HG03159 (cell line): ENCODE measurements at regions not wholly inside any gene's neighbourhood (a gene's known extent, or its start where the extent isn't known, plus 50 kb on each side); places are given as distances from the start of the nearest gene placed in this dataset.
"Not testable (repeated sequence)": the region's sequence is repeated elsewhere in the genome, so short reads cannot be mapped to it uniquely, and the experiment has no call there.

Experiments
- ATAC-seq: cut with Tn5 transposase; IDR thresholded peaks from one replicate; pipeline ENCODE4 v1.9.1; 2021; ENCODE audit warnings: mild to moderate bottlenecking, moderate library complexity; ENCODE audit not compliant: unreplicated experiment

DNA sequence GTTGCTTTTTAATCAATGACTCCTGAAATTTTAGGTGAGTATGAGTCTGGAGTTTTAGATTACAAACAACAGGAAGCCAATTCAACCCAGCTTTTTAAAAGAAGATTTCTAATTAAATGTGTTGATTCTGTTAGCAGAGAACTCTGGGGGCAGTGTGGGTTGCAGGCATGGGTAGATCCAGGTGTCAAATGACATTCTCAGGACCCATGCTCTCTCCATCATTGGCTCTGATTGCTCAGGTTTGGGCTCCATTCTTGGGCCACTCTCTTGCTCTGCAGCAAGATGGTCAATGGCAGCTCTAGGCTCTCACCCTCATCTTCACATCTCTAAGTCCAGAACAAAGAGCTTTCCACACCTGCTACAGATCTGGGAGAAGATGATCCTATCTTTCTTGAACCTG, 463.7 kb downstream of the PREX1 start:
- no peak for ATAC-seq

DNA sequence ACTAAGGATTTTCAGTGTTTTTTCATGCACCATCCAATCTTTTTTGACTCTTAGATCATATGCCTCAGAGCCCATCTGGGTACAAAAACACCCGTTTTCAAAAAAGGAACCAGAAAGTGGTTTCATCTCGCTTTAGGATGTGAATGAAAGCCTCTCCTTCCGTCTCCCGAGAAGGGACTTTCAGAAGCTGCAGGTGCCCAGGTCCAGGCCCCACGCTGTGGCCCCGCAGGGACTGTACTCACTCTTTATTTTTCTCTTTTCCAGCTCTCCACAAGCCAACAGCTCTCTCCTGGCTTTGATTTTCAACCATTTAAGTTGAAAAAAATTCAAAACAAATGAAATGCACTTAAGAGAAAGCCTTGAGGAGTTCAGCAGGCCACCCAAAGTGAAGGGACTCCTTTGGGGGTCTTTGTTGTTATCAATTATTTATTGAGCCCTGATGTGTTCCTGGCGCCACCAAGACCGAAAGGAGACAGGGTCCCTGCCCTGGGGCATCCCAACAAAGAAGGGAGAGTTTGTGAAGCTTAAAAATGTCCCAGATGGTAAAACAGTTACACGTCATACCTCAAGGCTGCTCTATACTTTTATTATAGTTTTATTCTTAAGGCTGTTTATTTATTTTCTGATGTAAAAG, 467.3 kb downstream of the PREX1 start:
- ATAC-seq = peak; percentile 51

DNA sequence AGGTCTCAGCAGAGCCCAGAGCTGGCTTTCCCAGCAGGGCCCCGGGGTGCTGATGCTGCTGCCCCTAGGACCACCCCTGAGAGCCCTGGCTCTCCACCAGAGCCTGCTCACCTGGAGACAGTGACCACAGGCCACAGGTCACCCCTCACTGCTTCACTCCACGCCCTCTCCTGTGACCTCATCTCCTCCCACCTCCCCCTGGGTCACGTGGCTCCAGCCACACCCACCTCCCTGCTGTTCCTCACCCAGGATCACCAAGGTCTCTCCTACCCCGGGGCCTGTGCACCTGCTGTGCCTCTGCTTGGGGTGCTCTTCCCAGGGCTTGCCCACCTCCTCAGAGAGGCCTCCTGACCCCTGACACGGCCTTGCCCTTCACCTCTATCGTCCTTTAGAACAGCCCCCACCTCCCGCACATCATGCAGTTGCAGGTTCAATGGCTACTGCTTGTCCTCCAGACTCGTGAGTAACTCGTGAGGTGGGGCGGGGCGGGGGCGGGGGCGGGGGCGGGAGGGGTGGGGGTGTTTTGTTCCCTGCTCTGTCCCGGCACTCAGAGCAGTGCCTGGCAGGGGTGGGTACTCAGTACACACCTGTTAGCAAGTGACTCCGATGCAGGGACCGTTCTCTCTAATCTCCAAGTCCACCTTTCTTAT, 468.0 kb downstream of the PREX1 start:
- peak; percentile 66 for ATAC-seq

DNA sequence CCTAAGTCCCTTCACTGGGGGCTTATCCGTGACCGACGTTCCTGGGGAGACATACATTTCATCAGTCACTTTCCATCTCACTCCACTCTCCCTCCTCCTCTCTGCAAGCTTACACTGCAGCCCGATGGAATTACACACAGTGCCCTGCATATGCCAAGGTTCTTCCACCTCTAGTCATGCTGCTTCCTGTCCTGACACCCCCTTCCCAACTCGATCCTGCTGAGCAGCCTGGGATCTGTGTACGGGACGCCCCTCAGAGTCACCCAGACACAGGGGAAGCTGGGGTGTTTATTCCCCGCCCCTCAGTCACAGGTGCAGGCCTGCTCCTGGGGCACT, 468.8 kb downstream of the PREX1 start:
- not testable (repeated sequence) for ATAC-seq

DNA sequence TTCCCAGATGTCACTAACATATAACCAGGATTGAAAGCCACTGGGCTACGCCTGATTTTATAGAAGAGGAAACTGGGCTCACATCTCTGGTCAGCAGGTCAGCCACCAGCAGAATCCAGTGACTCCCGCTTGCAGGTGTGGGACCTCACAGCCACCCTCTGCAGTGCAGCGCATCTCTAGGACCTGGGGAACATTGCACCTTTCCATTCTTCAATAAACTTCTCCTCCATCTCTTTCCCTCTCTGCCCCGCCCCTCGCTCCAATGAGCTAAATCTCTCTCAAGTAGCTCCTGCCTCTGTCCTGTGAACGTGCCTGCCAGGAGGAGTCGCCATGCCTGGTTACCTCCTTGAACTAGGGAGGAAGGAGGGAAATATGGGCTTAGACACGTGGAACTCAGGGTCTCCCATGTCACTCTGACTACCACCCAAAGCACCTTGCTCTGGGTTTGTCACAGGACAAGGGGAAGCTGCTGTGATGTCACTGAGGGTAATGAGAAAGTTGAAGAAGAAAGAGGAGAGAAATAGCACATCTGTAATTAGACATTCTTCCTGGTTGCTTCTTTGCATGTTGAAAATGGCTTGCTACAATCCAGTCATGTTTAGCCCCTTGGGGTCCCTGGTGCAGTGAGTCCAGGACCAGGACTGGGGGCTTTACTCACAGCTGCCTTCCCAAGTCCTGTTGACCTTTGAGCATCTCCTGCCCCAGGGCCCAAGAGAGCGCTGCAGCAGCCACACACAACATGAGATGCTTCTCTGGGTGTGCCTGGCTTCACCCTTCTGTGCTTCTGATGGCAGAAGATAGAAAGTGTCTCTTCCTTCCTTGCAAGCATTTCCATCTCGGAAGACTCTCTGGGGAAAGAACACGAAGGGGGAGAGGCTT, 469.4 kb downstream of the PREX1 start:
- no peak for ATAC-seq

DNA sequence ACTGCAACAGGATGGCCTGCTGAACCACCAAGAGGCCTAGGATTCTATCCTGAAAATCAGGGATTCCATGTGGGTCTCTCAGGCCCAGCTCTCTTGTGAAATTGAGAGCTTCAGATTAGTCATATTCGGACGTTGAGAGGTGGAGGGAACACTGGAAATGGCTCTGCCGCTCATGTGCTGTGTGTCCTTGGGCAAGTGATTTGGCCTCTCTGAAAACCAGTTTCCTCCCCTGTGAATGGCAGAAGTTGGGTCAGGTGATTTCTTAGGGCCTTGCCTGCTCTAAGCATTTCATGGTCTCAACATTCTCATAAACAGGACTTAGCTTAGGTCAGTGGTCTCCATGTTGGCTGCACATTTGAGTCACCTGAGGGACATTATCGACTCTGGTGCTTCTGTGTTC, 470.1 kb downstream of the PREX1 start:
- no peak for ATAC-seq

DNA sequence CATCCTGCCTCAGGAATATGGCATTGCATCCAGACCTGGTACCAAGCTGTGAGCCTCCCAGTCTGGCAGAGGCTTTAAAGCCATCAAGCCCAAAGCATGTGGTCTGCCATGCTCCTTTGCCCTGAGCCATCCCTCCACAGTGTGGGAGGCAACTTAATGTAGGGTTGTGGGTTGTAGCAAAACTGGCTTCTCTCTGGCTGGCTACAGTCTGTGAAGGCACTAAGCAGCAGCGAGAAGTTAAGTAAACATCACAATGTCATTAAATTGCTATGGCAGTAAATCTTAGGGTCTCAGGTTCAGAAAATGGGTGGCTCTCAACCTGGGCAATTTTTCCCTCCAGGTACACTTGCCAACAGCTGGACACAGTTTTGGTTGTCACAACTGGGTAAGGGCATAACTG, 472.9 kb downstream of the PREX1 start:
- ATAC-seq = no peak

DNA sequence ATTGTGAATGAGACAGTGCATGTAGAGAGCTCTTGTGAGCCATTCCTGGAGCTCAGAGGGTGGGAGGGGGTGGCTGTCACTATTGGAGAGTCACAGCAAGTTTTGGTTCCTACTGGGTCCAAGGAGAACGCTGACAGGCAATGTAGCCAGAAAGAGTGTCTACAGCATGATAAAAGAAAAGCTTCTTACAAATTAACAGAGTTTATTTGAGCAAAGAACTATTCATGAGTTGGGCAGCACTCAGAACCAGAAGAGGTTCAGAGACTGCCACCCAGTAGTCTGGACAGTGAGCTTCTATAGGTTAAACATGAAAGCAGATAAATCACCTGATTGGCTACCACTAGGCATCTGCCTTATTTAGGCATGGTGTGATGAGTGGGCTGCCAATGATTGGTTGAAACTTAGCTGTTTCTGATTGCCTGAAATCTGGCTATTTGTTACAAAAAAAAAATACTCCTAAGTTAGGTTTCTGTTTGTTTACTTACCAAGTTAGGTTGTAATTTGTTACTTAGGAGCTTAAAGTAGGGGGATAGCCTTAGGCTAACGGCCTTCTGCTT, 473.4 kb downstream of the PREX1 start:
- ATAC-seq = no peak

DNA sequence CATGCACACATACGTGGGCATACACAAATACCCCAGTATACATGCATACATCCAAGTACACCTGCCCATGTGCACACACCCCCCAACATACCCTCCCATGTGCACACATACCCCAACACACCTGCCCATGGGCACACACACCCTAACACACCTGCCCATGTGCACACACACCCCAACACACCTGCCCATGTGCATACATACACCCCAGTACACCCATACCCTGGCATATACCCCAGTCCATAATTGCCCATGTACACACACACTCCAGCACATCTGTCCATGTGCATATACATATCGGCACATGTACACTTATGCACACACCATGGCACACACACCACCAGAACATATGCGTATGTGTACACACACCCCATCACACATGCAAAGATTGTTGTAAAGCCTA, 475.2 kb downstream of the PREX1 start:
- no peak for ATAC-seq

DNA sequence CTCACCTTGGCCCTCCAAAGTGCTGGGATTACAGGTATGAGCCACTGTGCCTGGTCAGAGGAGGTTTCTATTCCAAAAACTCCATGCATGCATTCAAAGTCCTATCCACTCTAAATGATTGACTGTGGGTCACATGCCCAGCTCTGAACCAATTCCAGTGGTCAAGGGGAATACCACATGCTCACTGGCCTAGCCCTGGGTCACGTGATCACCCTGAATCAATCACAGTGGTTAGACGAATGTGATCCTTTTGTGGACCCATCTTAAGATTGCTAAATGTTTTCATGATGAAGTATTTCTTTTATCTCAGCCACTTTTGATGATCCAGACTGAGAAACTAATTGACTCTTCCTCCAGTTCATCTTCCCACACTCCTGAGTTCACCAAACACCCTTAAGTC, 475.8 kb downstream of the PREX1 start:
- no peak for ATAC-seq

DNA sequence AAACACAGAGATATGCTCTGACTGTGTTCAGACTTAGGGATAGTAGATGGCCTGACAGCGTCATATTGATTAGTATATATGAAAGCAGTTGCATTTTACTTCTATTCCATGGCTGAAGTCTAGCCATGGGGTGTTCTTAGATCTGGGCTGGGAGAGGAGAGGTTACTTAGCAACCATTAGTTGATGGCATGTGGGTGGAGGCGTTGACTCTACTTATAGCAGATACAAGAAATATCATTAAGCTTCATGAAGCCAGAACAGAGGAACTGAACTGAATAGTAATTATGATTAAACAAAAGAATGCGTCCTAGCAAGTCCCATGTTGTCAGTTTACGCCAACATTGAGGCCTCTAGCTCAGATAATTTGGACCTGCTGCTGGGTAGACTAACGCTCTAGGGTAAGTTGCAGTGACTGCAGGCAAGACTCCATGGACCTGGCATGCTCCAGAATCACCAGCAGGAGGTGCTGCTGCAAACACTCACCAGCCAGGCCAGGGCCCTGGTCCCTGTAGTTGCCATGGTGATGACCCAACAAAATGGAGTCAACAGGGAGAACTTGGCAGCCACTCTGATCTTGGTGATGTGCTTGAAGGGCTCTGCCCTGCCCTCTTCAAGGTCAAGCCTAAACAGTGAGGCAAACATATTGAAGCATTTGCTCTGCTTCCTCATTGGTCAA, 477.3 kb downstream of the PREX1 start:
- ATAC-seq = no peak

DNA sequence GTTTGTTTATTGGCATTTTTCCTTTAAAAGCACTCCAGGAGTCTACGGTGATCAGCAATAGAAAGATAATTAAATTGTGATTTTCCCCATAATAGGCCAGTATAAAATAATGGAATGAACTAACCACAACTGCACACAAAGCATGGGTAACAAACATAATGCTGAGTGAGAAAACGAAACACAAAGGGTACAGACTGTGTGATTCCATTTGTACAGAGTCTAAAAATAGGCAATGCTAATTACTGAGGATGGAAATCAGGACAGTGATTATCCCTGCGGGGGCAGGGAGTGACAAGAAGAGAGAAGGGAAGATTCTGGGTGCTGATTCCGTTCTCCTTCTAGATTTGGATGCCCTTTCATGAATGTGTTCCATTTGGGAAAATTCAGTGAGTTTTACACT, 478.1 kb downstream of the PREX1 start:
- no peak for ATAC-seq

DNA sequence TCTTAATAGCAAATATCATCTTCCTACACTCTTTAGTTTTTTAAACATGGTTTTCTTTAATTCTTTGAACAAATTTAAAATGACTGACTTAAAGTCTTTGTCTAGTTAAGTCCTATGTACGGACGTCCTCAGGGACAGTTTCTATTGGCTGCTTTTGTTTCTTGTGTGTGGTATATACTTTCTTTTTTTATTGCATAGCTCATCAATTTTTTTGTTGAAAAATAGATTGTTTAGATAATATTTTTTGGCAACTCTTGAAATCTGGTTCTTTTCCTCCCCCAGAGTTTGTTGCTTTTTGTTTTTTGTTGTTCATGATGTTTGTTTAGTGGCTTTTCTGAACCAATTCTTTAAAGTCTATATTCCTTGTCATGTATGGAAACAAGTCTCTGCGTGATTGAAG, 479.8 kb downstream of the PREX1 start:
- ATAC-seq = no peak

DNA sequence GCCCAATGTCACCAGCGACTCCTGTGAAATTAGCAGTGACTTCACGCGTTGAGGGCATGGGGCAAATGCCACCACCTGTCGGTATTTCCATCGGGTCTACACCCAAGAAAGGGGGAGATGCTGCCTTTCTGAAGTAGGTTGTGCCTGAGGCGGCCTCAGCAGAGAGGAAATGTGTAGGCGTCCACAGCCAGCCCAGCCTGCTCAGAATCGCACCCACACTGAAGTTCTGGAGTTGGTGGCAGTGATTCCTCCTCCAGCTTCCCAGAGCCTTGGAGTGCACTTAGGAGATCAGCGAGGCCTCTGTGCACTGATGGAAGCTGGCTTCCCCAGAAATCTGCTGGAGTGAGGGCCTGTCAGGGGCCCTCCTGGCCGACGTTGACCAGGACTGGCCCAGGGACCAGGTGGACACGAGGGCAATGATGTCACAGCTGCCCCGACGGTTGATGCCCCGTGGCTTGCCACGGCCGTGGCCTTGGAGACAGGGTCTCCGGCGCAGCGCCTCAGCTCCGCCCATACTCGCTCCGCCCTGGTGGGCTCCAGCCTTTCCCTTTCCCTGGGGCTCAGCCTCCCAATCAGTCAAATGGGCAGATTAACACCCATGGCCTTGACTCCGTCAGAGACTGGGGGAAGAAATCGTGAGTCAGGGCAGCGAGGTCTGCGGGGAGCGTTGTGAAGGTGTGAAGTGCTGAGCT, 484.8 kb downstream of the PREX1 start:
- no peak for ATAC-seq

DNA sequence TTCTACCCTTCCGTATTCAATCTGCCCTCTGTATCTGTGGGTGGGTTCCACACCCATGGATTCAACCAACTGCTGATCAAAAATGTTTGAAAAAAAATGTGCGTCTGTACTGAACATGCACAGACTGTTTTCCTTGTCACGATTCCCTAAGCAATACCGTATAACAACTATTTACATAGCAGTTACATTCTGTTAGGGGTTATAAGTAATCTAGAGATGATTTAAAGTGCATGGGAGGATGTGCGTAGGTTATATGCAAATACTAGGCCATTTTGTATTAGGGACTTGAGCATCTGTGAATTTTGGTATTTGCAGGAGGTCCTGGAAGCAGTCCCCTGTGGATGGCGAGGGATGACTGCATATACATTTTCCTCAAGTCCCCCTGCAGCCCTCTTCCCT, 486.9 kb downstream of the PREX1 start:
- ATAC-seq = no peak

DNA sequence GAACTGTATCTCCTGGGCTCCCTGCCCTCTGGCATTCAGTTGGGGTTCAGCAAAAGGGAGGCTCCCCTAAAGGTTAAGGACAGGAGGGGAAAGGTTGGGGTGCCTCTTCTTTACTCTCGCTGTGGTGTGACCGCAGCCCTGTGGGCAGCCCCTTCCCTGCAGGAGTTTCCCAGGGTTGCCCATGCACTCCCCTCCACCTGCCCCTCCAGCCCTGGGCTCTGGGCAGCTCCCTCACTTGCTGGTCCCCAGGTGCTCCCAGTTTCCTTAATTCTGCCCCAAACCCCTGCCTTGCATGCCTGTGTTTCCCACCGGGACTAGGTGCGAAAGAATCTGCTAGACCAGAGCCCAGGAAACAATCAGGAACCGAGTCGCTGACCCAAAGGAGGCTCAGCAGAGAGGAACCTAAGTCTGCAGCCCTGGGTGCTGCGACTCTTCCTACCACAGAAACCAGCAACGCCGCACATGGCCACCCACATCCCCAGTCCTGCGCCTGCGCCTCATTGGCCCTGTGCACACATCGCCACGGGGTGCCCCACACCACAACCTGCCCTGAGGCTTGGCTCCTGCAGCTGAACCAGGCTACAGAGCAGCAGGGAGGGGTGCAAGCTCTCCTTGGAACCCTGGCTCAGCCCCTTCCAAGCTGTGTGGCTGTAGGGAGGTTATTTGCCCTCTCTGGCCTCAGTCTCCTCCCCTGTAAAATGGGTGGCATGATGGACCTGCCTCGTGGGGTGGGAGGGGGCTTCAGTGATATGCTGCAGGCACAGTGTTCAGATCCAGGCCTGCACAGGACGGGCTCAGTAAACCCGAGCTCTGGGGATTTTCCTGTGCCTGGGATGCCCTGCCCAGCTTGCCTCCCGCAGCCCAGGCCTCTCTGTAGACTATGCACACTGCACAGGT, 487.6 kb downstream of the PREX1 start:
- ATAC-seq = no peak

DNA sequence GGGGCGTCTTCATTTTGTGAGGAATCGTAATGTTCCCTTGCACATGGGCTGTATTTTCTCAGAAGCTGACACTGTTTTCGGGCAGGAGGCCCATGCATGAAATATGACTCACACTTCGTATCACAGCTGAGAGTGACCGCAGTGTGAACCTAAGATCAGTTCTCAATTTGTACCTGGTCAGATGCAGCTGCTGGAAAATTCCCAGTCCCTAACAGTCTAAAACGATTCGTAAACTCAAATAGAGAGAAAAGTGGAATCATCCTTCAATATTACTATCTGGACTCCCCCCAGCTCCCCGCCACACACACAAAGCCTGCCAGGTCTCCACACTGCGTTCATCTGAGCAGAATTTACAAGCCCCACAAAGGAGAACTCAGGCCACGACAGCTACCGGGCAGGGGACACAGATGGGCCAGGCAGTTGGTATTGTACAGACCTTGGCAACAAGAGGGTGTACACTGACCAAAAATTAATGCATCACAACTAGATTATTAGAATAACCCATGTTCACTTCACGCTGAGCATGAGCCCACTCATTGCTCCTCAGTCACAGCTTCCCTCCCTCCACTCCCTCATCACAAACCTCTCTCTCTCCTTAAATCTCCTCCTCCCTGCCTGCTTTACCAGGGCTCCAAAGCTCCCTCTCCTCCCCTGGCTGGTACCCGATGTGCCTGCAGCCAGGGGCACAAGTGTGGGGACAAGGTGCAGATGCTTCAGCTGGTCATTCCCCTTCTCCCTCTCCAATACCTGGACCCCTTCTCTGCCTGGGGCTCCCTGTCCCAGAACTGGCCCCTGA, 488.4 kb downstream of the PREX1 start:
- ATAC-seq = no peak

DNA sequence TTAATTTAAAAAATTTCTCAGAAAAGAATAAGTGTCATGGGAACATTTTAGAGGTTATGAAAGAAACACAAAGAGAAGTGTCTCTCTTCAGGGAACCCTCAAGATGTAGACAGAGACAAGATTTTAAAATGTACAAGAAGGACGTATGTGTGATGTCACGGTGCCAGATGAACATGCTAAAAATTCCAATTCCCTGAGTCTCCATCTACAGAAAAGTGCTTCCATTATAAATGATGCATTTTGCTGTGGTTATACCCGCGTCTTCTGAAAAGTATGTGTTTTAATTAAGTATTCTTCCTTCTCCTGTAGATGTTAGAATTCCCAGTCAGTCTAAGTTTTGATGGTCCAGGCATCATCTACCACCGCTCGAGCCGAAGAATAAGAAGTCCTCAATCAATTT, 489.1 kb downstream of the PREX1 start:
- ATAC-seq = no peak

DNA sequence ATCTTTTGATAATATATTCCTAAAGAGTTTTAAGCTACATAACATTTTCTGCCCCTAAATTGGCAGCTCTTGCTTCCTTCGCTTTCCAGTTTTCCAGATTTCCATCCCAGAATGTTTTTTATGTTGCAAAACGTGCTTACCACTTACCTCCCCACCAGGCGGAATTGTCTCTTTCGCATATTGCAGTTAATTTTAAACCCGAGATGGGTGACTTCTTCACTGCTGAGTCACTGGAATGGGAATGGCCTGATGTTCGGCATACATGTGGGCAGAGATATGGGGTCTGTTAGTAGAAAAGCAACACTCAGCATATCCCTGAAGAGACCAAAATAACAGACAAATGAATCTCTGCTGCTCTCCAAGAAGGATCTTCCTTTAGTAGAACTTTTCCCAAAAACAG, 491.2 kb downstream of the PREX1 start:
- ATAC-seq = no peak
